HEK293 (cell line): ENCODE measurements at regions not wholly inside any gene's neighbourhood (a gene's known extent, or its start where the extent isn't known, plus 50 kb on each side); places are given as distances from the start of the nearest gene placed in this dataset.

Experiments
- ZNF391 ChIP-seq: fragments of 450-650 bp; formaldehyde crosslinking; IDR thresholded peaks from 2 replicates; pipeline ENCODE4 v1.5.1; 2016; ENCODE audit warnings: low read depth, missing biosample characterization, missing genetic modification characterization, borderline replicate concordance
- TF ChIP-seq, protein P1 (sequence below): fragments of 450-650 bp; formaldehyde crosslinking; IDR thresholded peaks from 2 replicates; pipeline ENCODE4 v1.5.1; 2016; ENCODE audit warnings: missing biosample characterization, missing genetic modification characterization
- TF ChIP-seq, protein P2 (sequence below): fragments of 450-650 bp; formaldehyde crosslinking; IDR thresholded peaks from 2 replicates; pipeline ENCODE4 v1.5.1; 2016; ENCODE audit warnings: missing biosample characterization, missing genetic modification characterization
- TF ChIP-seq, protein P3 (sequence below): fragments of 450-650 bp; formaldehyde crosslinking; IDR thresholded peaks from 2 replicates; pipeline ENCODE4 v1.5.1; 2016; ENCODE audit warnings: missing biosample characterization, missing genetic modification characterization

- TF ChIP-seq ZNF391 (tag by site-specific recombination) = no peak
- TF ChIP-seq, protein P1, sequence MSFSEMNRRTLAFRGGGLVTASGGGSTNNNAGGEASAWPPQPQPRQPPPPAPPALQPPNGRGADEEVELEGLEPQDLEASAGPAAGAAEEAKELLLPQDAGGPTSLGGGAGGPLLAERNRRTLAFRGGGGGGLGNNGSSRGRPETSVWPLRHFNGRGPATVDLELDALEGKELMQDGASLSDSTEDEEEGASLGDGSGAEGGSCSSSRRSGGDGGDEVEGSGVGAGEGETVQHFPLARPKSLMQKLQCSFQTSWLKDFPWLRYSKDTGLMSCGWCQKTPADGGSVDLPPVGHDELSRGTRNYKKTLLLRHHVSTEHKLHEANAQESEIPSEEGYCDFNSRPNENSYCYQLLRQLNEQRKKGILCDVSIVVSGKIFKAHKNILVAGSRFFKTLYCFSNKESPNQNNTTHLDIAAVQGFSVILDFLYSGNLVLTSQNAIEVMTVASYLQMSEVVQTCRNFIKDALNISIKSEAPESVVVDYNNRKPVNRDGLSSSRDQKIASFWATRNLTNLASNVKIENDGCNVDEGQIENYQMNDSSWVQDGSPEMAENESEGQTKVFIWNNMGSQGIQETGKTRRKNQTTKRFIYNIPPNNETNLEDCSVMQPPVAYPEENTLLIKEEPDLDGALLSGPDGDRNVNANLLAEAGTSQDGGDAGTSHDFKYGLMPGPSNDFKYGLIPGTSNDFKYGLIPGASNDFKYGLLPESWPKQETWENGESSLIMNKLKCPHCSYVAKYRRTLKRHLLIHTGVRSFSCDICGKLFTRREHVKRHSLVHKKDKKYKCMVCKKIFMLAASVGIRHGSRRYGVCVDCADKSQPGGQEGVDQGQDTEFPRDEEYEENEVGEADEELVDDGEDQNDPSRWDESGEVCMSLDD (tag by site-specific recombination) = no peak
- TF ChIP-seq, protein P2, sequence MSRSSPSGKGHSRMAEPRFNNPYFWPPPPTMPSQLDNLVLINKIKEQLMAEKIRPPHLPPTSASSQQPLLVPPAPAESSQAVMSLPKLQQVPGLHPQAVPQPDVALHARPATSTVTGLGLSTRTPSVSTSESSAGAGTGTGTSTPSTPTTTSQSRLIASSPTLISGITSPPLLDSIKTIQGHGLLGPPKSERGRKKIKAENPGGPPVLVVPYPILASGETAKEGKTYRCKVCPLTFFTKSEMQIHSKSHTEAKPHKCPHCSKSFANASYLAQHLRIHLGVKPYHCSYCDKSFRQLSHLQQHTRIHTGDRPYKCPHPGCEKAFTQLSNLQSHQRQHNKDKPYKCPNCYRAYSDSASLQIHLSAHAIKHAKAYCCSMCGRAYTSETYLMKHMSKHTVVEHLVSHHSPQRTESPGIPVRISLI (tag by site-specific recombination) = no peak
- TF ChIP-seq, protein P3, sequence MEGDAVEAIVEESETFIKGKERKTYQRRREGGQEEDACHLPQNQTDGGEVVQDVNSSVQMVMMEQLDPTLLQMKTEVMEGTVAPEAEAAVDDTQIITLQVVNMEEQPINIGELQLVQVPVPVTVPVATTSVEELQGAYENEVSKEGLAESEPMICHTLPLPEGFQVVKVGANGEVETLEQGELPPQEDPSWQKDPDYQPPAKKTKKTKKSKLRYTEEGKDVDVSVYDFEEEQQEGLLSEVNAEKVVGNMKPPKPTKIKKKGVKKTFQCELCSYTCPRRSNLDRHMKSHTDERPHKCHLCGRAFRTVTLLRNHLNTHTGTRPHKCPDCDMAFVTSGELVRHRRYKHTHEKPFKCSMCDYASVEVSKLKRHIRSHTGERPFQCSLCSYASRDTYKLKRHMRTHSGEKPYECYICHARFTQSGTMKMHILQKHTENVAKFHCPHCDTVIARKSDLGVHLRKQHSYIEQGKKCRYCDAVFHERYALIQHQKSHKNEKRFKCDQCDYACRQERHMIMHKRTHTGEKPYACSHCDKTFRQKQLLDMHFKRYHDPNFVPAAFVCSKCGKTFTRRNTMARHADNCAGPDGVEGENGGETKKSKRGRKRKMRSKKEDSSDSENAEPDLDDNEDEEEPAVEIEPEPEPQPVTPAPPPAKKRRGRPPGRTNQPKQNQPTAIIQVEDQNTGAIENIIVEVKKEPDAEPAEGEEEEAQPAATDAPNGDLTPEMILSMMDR = no peak
These were observed 113.1 kb upstream of the FGGY start for GRCh38 chr1:59183749-59184317.
